Neural progenitor cell (in vitro differentiated cells): ENCODE measurements at regions not wholly inside any gene's neighbourhood (a gene's known extent, or its start where the extent isn't known, plus 50 kb on each side); places are given as distances from the start of the nearest gene placed in this dataset.

Experiments
- DNase-seq: peaks from one replicate; pipeline ENCODE4 v3.0.0-alpha.2; 2016; ENCODE audit warnings: low spot score
- H2AFZ ChIP-seq: fragments of 200-600 bp; sonication (generic); replicated peaks from 2 replicates; pipeline ENCODE4 v1.6.1; 2016; ENCODE audit warnings: antibody characterized with exemption
- H3F3A ChIP-seq: fragments of 200-600 bp; sonication (generic); 2 replicates; pipeline ENCODE4 v1.6.1; 2016; ENCODE audit warnings: antibody characterized with exemption, low read depth
- H3K27ac ChIP-seq: fragments of 200-600 bp; sonication (generic); 2 replicates; pipeline ENCODE4 v1.5.1; 2016; ENCODE audit warnings: mild to moderate bottlenecking
- H3K27me3 ChIP-seq: fragments of 200-600 bp; sonication (generic); 2 replicates; pipeline ENCODE4 v1.6.1; 2016; ENCODE audit warnings: mild to moderate bottlenecking, moderate library complexity
- H3K36me3 ChIP-seq: fragments of 200-600 bp; sonication (generic); 2 replicates; pipeline ENCODE4 v1.5.1; 2016
- H3K4me1 ChIP-seq: fragments of 200-600 bp; sonication (generic); 2 replicates; pipeline ENCODE4 v1.6.1; 2016; ENCODE audit warnings: mixed run types
- H3K4me2 ChIP-seq: fragments of 200-600 bp; sonication (generic); 2 replicates; pipeline ENCODE4 v1.6.1; 2016
- H3K4me3 ChIP-seq: fragments of 200-600 bp; sonication (generic); 2 replicates; pipeline ENCODE4 v1.5.1; 2016
- H3K79me2 ChIP-seq: fragments of 200-600 bp; sonication (generic); 2 replicates; pipeline ENCODE4 v1.6.1; 2016; ENCODE audit warnings: low read depth
- H3K9ac ChIP-seq: fragments of 200-600 bp; sonication (generic); 2 replicates; pipeline ENCODE4 v1.6.1; 2016
- H3K9me3 ChIP-seq: fragments of 200-600 bp; sonication (generic); 2 replicates; pipeline ENCODE4 v1.5.1; 2016; ENCODE audit warnings: low read depth
- H4K20me1 ChIP-seq: fragments of 200-600 bp; sonication (generic); 2 replicates; pipeline ENCODE4 v1.6.1; 2016; ENCODE audit warnings: low read depth
- H3K27ac Mint-ChIP-seq: 3 replicates; pipeline ENCODE4 v1.8.0; 2021; ENCODE audit warnings: mixed read lengths
- H3K27me3 Mint-ChIP-seq: 2 replicates; pipeline ENCODE4 v1.8.0; 2022; ENCODE audit warnings: low read depth, mild to moderate bottlenecking, inconsistent platforms, moderate library complexity, mixed read lengths; ENCODE audit not compliant: insufficient read depth
- H3K36me3 Mint-ChIP-seq: 3 replicates; pipeline ENCODE4 v1.8.0; 2021; ENCODE audit warnings: mixed read lengths
- H3K4me1 Mint-ChIP-seq: 3 replicates; pipeline ENCODE4 v1.8.0; 2021; ENCODE audit warnings: mixed read lengths
- H3K4me3 Mint-ChIP-seq: 3 replicates; pipeline ENCODE4 v1.8.0; 2021; ENCODE audit warnings: mild to moderate bottlenecking, moderate library complexity, mixed read lengths
- H3K9me3 Mint-ChIP-seq: 3 replicates; pipeline ENCODE4 v1.8.0; 2020; ENCODE audit warnings: mixed read lengths
- EZH2 ChIP-seq: fragments of 200-600 bp; sonication (generic); IDR thresholded peaks from 2 replicates; pipeline ENCODE4 v1.6.1; 2017; ENCODE audit warnings: antibody characterized with exemption, mild to moderate bottlenecking, moderate library complexity
- EZH2phosphoT487 ChIP-seq: fragments of 200-600 bp; sonication (generic); IDR thresholded peaks from 2 replicates; pipeline ENCODE4 v1.6.1; 2017; ENCODE audit warnings: antibody characterized with exemption
- TF ChIP-seq, protein P1 (sequence below): fragments of 200-600 bp; sonication (generic); IDR thresholded peaks from 2 replicates; pipeline ENCODE4 v1.5.1; 2017; ENCODE audit warnings: antibody characterized with exemption, mild to moderate bottlenecking

DNA sequence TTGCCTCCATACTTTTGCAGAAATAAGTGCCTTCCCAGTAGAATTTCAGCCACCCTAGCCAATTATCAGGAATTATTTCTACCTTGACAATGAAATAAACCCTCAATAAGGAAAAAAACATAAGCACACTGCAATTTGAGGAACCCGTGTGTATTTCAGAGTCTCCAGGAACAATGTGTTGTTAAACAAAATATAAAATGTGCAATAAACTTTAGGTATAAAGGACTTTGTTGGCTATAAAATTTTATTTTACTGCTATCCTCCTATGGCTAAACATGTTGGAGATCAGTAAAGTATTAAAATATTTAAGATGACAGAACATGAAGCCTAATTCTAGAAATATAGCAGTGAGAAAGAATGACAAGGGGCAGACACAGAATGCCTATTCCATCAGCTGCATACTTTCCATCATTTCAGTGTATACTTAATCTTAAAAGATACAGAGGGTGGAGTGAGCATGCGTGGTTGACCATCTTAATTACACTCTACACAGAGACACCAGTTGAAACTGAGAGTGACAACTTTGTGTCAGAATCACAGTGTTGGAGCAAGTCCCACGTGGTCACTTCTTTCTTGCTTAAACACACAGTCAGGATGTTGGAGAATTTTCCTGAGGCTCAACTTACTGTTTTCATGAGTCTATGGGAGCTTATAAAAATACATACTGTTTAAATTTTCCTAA is 79.0 kb upstream of the SUCLG2 start:
- Mint-ChIP-seq H3K27me3 (no peaks in the 10 kb centered on the region), H3K4me1 (no peaks in the 10 kb centered on the region), H3K27ac (no peak overlapping the region), H3K36me3 (no peaks in the 10 kb centered on the region), H3K4me3 (no peak overlapping the region), H3K9me3 (no peaks in the 10 kb centered on the region)
- Histone ChIP-seq H3K4me1 (no peaks in the 10 kb centered on the region), H3K79me2 (no peaks in the 10 kb centered on the region), H3K9ac (no peak overlapping the region), H3K27ac (no peak overlapping the region), H3F3A (no peaks in the 10 kb centered on the region), H4K20me1 (no peaks in the 10 kb centered on the region), H3K27me3 (no peaks in the 10 kb centered on the region), H3K9me3 (no peaks in the 10 kb centered on the region), H3K4me2 (no peak overlapping the region), H3K4me3 (no peak overlapping the region), H2AFZ (no peak overlapping the region), H3K36me3 (no peaks in the 10 kb centered on the region)
- DNase-seq, result no peak
- TF ChIP-seq EZH2phosphoT487, result no peak
- TF ChIP-seq, protein P1, sequence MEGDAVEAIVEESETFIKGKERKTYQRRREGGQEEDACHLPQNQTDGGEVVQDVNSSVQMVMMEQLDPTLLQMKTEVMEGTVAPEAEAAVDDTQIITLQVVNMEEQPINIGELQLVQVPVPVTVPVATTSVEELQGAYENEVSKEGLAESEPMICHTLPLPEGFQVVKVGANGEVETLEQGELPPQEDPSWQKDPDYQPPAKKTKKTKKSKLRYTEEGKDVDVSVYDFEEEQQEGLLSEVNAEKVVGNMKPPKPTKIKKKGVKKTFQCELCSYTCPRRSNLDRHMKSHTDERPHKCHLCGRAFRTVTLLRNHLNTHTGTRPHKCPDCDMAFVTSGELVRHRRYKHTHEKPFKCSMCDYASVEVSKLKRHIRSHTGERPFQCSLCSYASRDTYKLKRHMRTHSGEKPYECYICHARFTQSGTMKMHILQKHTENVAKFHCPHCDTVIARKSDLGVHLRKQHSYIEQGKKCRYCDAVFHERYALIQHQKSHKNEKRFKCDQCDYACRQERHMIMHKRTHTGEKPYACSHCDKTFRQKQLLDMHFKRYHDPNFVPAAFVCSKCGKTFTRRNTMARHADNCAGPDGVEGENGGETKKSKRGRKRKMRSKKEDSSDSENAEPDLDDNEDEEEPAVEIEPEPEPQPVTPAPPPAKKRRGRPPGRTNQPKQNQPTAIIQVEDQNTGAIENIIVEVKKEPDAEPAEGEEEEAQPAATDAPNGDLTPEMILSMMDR, result no peak
- TF ChIP-seq EZH2, result no peak

GRCh38 chr3:67724434-67724833 is 70.0 kb upstream of the SUCLG2 start:
- Histone ChIP-seq H3K27ac (no peak overlapping the region), H3K9ac (no peak overlapping the region), H3K36me3 (no peaks in the 10 kb centered on the region), H3K4me2 (no peak overlapping the region), H3K79me2 (no peaks in the 10 kb centered on the region), H3K4me3 (no peak overlapping the region), H3F3A (no peaks in the 10 kb centered on the region), H2AFZ (peak overlapping the region; percentile 5), H4K20me1 (no peaks in the 10 kb centered on the region), H3K9me3 (no peaks in the 10 kb centered on the region), H3K27me3 (no peaks in the 10 kb centered on the region), H3K4me1 (no peaks in the 10 kb centered on the region)
- Mint-ChIP-seq H3K27me3 (no peaks in the 10 kb centered on the region), H3K4me1 (no peaks in the 10 kb centered on the region), H3K9me3 (peaks cover 7% of the 10 kb centered on the region), H3K36me3 (no peaks in the 10 kb centered on the region), H3K4me3 (no peak overlapping the region), H3K27ac (no peak overlapping the region)
- TF ChIP-seq EZH2phosphoT487, result no peak
- TF ChIP-seq, protein P1, result no peak
- no peak for TF ChIP-seq EZH2
- DNase-seq, result no peak

GRCh38 chr3:67723863-67724262 is 69.5 kb upstream of the SUCLG2 start:
- DNase-seq, result peak; percentile 22
- no peaks in the 10 kb centered on the region for H3K9me3 ChIP-seq
- H3F3A ChIP-seq, result no peaks in the 10 kb centered on the region
- Mint-ChIP-seq H3K4me3 (no peak overlapping the region), H3K36me3 (no peaks in the 10 kb centered on the region), H3K9me3 (peaks cover 7% of the 10 kb centered on the region), H3K27ac (no peak overlapping the region), H3K27me3 (no peaks in the 10 kb centered on the region), H3K4me1 (no peaks in the 10 kb centered on the region)
- H4K20me1 ChIP-seq, result no peaks in the 10 kb centered on the region
- no peaks in the 10 kb centered on the region for H3K27me3 ChIP-seq
- no peaks in the 10 kb centered on the region for H3K4me1 ChIP-seq
- TF ChIP-seq, protein P1, result no peak
- TF ChIP-seq EZH2phosphoT487 (no peak), EZH2 (no peak)
- H3K4me2 ChIP-seq, result no peak overlapping the region
- no peaks in the 10 kb centered on the region for H3K79me2 ChIP-seq
- H3K36me3 ChIP-seq, result no peaks in the 10 kb centered on the region
- peak overlapping the region; percentile 5 for H2AFZ ChIP-seq
- H3K9ac ChIP-seq, result no peak overlapping the region
- H3K4me3 ChIP-seq, result no peak overlapping the region
- H3K27ac ChIP-seq, result peak overlapping the region; percentile 29
